HFF-Myc (cell line): ENCODE measurements at regions not wholly inside any gene's neighbourhood (a gene's known extent, or its start where the extent isn't known, plus 50 kb on each side); places are given as distances from the start of the nearest gene placed in this dataset.
A peak's percentile ranks its signal among the peaks of the same experiment; 100 is the strongest.

Source experiments
- DNase-seq: peaks from one replicate; pipeline ENCODE4 v3.0.0-alpha.2; 2011; ENCODE audit warnings: low read depth; ENCODE audit errors: extremely low read depth
- H3K4me3 ChIP-seq: replicated peaks from 2 replicates; pipeline ENCODE4 v1.5.1; 2011; ENCODE audit warnings: low read depth, mild to moderate bottlenecking, control low read depth, low read length
- TF ChIP-seq, protein P1 (sequence below): IDR thresholded peaks from 2 replicates; pipeline ENCODE4 v1.5.1; 2012; ENCODE audit warnings: mild to moderate bottlenecking, low read depth, low read length, control low read depth; ENCODE audit errors: missing control alignments

- DNase-seq: no peak
- TF ChIP-seq, protein P1, sequence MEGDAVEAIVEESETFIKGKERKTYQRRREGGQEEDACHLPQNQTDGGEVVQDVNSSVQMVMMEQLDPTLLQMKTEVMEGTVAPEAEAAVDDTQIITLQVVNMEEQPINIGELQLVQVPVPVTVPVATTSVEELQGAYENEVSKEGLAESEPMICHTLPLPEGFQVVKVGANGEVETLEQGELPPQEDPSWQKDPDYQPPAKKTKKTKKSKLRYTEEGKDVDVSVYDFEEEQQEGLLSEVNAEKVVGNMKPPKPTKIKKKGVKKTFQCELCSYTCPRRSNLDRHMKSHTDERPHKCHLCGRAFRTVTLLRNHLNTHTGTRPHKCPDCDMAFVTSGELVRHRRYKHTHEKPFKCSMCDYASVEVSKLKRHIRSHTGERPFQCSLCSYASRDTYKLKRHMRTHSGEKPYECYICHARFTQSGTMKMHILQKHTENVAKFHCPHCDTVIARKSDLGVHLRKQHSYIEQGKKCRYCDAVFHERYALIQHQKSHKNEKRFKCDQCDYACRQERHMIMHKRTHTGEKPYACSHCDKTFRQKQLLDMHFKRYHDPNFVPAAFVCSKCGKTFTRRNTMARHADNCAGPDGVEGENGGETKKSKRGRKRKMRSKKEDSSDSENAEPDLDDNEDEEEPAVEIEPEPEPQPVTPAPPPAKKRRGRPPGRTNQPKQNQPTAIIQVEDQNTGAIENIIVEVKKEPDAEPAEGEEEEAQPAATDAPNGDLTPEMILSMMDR: no peak
- H3K4me3 ChIP-seq: no peak overlapping the region
These were observed 356.6 kb upstream of the ADAMTS9 start for GRCh38 chr3:65044401-65044800.

DNA sequence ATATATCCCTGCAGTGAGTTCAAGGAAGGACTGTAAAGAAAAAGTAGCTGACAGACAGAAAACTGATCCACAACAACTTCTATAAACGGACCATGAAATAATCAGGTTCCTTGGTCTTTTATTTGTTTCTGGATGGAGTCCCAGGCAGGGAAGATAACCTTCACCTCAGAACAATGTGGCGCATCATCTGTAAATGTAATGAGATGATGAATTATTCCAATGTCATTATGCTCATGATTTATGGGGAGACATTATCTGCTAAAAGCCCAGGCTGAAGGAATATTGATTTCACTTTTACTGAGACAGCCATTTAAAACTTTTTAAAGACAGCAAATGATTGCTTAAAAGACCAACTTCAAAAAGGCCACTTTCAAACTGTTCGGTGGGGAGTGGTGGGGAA lies 354.9 kb upstream of the ADAMTS9 start:
- TF ChIP-seq, protein P1: no peak
- no peak overlapping the region for H3K4me3 ChIP-seq
- DNase-seq: no peak

GRCh38 chr3:65039754-65040210 lies 352.0 kb upstream of the ADAMTS9 start:
- TF ChIP-seq, protein P1: no peak
- DNase-seq: no peak

DNA sequence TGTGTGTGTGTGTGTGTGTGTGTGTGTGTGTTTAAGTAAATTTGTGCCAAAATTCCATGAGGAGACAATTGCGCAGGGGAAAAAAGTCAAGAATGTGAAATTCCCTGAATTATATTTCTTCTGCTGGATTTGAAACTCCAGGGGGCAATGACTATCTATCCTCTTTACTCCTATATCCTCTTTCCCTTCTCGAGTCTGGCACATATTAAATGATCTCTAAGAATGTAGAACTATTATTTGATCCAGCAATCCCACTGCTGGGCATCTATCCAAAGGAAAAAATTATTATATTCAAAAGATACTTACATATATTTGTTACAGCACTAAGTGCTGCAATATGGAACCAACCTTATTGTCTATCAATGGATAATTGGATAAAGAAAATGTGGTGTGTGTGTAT lies 350.1 kb upstream of the ADAMTS9 start:
- TF ChIP-seq, protein P1: no peak
- DNase-seq: no peak
- H3K4me3 ChIP-seq: no peak overlapping the region

More at GRCh38 chr3:65039754-65040210, 352.0 kb upstream of the ADAMTS9 start:
- no peak overlapping the region for H3K4me3 ChIP-seq

- TF ChIP-seq, protein P1: no peak
- H3K4me3 ChIP-seq: no peak overlapping the region
- DNase-seq: no peak
These were observed 347.4 kb upstream of the ADAMTS9 start for GRCh38 chr3:65035246-65035645.

GRCh38 chr3:65033576-65033975 lies 345.8 kb upstream of the ADAMTS9 start:
- H3K4me3 ChIP-seq: no peak overlapping the region
- DNase-seq: no peak
- TF ChIP-seq, protein P1: no peak

DNA sequence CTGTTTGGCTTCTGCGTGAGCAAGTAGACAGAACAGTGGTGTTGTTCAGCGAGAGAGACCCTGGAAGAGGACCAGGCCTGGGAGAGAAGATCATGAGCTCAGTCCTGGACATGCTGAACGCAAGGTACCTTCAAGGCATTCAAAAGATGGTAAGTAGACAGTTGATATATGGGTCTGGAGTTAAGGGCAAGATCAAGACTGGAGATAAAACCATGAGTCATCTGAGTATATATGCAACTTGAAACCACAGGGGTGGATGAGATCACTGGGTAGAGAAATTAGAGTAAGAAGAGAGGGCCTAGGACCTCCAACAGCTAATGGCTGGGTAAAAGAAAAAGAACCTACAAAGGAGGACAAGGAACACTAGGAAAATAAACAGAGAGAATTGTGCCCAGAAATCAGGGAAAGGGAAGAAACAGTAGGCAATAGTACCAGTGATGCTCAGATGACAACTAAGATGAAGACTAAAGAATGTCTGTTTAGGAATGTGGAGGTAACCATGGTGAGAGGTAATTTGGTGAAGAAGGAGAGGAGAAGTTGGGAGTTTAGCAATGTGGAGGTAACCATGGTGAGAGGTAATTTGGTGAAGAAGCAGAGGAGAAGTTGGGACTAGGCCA lies 343.2 kb upstream of the ADAMTS9 start:
- H3K4me3 ChIP-seq: no peak overlapping the region
- TF ChIP-seq, protein P1: no peak
- peak; percentile 72 for DNase-seq
